NCI-H2227 treated with DMSO at 0.1 percent for 48 hours (cell line): ENCODE measurements at regions not wholly inside any gene's neighbourhood (a gene's known extent, or its start where the extent isn't known, plus 50 kb on each side); places are given as distances from the start of the nearest gene placed in this dataset.
A peak's percentile ranks its signal among the peaks of the same experiment; 100 is the strongest.
"Not testable (repeated sequence)": the region's sequence is repeated elsewhere in the genome, so short reads cannot be mapped to it uniquely, and the experiment has no call there.

Experiments used
- DNase-seq: peaks from one replicate; lab custom pipeline; 2025; lab: John Stamatoyannopoulos, UW

DNA sequence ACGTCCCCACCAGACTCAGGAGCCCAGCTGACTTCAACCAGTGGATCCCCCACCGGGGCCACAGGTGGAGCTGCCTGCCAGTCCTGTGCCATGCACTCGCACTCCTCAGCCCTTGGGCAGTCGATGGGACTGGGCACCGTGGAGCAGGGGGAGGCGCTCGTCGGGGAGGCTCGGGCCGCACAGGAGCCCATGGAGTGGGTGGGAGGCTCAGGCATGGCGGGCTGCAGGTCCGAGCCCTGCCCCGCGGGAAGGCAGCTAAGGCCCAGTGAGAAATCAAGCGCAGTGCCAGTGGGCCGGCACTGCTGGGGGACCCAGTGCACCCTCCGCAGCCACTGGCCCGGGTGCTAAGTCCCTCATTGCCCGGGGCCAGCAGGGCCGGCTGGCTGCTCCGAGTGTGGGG lies 52.3 kb upstream of the LRRC30 start:
- DNase-seq, result not testable (repeated sequence)

- DNase-seq, result peak; percentile 1
Measured at GRCh38 chr18:7177116-7177744, 53.7 kb upstream of the LRRC30 start.

DNA sequence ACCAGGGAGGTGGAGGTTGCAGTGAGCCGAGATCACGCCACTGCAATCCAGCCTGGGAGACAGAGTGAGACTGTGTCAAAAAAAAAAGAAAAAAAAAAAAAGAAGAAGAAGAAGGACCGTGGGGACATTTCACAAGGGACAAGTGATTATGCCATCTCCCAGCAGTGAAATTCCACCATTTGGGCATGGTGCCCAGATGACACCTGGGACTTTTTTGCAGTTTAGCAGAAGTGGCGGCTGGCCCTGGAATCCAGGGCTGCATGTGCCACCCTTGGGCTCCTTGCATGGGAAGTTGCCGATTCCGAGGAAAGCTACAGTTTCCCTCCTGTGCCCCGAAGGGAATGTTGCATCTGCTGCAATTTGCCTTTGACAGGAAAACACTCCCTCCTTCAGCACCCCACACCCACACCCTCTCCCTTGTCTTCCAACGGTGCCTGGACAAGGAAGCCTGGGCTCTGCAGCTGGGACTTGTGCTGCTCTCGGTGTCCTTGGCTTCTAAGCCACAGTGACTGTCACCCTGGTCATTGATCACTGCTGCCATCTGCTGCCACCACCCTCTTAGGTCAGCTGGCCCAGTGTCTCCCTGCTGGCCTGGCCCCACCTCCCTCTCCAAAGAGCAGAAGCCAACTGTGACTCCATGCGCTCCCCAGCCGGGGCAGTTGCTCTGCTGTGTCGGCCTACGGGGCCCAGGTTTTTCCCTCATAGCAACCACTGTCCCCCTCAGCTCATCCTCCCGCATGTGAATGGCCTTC lies 56.4 kb upstream of the LRRC30 start:
- DNase-seq, result no peak

GRCh38 chr18:7173216-7173615 lies 55.6 kb upstream of the LAMA1 start:
- DNase-seq, result no peak

DNA sequence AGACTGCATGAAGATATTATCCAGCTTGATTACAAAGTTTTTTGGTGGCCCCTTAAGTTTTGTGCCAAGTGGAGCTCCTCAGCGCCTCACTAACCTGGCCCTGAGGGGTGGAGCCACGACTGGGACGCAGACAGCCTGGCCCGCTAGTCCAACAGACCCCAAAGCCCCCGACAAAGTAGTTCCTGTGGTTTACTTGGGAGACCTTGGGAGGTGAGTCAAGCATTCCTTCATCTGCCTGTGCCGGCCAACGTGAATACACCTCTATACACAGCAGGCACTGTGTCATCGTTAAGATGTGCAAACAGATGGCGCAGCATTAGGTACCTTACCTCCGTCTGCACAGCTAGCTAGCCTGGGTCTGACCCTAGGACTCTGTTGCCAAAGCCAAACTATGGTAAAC lies 55.0 kb upstream of the LAMA1 start:
- no peak for DNase-seq

GRCh38 chr18:7170292-7170691 lies 52.7 kb upstream of the LAMA1 start:
- DNase-seq, result no peak

DNA sequence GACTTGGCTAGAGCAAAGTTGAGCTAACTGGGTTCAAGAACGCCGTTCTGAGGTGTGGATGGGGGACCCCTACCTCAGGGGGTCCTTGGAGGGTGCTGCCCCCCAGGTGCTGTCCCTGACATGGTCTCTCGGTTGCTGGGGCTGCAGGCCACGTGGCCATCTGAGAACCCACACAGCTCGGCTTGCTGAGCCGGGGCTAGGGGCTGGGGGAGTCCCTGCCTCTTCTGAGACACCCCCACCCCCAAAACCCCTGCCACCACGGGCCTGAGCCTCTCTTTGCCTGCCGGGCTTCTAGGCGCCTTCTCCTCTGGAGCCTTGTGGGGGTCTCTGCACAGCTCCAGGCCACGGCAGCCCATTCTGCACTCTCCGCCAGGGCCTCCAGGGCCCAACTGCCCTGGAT lies 52.0 kb upstream of the LAMA1 start:
- no peak for DNase-seq

- no peak for DNase-seq
Measured at GRCh38 chr18:7168408-7168807, 50.8 kb upstream of the LAMA1 start.
